ENCODE measurements at regions not wholly inside any gene's neighbourhood (a gene's known extent, or its start where the extent isn't known, plus 50 kb on each side); places are given as distances from the start of the nearest gene placed in this dataset.

DNA sequence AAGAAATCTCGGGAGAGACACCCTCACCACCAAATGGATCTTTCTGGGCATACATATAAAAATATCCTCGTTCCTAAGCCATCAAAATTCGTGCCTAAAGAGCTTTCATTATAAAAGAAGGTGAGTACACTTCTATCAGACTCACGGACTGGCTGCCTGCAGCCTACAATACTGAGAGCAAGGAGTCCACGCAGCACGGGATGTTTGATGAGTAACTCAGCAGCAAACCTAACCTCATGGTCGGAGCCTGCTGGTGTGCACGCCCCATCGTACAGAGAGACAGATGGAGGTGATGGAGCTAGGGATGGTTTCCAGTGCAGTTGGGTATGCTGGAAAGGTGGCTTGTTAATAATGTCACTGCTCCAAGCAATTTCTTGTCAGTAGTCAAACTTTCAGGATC, 256.2 kb downstream of the FIGN start:
- H3K4me3 ChIP-seq (ENCODE audit: low read depth, low read length) = no peak overlapping the region
- H3K27me3 ChIP-seq (ENCODE audit: control insufficient read depth, insufficient read depth, low read length) = no peaks in the 10 kb centered on the region
- no peak for DNase-seq (ENCODE audit: low read depth)
- no peaks in the 10 kb centered on the region for H3K36me3 ChIP-seq (ENCODE audit: control insufficient read depth, insufficient read depth, low read length)
- TF ChIP-seq, protein P1, sequence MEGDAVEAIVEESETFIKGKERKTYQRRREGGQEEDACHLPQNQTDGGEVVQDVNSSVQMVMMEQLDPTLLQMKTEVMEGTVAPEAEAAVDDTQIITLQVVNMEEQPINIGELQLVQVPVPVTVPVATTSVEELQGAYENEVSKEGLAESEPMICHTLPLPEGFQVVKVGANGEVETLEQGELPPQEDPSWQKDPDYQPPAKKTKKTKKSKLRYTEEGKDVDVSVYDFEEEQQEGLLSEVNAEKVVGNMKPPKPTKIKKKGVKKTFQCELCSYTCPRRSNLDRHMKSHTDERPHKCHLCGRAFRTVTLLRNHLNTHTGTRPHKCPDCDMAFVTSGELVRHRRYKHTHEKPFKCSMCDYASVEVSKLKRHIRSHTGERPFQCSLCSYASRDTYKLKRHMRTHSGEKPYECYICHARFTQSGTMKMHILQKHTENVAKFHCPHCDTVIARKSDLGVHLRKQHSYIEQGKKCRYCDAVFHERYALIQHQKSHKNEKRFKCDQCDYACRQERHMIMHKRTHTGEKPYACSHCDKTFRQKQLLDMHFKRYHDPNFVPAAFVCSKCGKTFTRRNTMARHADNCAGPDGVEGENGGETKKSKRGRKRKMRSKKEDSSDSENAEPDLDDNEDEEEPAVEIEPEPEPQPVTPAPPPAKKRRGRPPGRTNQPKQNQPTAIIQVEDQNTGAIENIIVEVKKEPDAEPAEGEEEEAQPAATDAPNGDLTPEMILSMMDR (IDR thresholded peaks at IDR 0.05; ENCODE audit: insufficient read depth, low read length, poor library complexity, severe bottlenecking) = no peak

DNA sequence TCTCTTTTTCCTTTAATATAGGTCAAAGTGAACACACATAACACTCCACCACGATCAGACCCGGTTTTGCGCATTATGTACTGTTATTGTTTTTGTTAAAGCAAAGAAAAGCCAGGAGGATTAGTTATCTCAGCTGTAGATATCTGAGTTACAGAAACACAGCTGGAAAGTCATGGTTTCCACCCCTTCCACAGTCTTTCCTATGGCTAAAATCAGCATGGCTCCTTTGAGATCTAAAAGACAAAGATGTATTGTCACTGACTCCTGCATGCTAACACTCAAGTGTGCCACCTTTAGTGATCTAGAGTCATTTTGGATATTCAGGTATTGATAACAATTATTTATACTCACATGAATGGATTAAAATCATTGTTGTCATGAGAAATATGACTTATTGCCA, 260.0 kb downstream of the FIGN start:
- DNase-seq (ENCODE audit: low read depth) = no peak
- Histone ChIP-seq H3K4me3 (ENCODE audit: low read depth, low read length) (no peak overlapping the region), H3K27me3 (ENCODE audit: control insufficient read depth, insufficient read depth, low read length) (no peaks in the 10 kb centered on the region), H3K36me3 (ENCODE audit: control insufficient read depth, insufficient read depth, low read length) (no peaks in the 10 kb centered on the region)
- TF ChIP-seq, protein P1 (IDR thresholded peaks at IDR 0.05; ENCODE audit: insufficient read depth, low read length, poor library complexity, severe bottlenecking) = no peak

DNA sequence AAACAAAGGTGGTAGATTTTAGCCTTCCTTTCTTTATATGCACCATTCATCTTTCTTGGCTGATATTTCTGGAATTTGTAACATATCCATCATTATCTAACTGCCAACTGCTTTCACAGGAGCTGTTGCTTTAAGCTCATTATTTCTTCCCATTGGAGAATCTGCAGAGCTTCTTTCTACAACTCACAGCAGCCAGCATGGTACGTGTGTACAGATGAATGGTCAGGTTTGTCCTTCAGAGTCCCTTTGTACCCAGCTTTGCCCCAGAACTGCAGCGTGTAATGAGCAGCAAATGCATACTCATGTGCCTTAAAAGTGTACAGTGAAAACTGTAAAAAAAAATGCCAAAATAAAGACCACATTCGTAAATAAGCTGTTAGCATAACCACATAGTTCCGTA, 260.9 kb downstream of the FIGN start:
- Histone ChIP-seq H3K27me3 (ENCODE audit: control insufficient read depth, insufficient read depth, low read length) (no peaks in the 10 kb centered on the region), H3K4me3 (ENCODE audit: low read depth, low read length) (no peak overlapping the region), H3K36me3 (ENCODE audit: control insufficient read depth, insufficient read depth, low read length) (no peaks in the 10 kb centered on the region)
- TF ChIP-seq, protein P1 (IDR thresholded peaks at IDR 0.05; ENCODE audit: insufficient read depth, low read length, poor library complexity, severe bottlenecking) = no peak
- DNase-seq (ENCODE audit: low read depth) = no peak

DNA sequence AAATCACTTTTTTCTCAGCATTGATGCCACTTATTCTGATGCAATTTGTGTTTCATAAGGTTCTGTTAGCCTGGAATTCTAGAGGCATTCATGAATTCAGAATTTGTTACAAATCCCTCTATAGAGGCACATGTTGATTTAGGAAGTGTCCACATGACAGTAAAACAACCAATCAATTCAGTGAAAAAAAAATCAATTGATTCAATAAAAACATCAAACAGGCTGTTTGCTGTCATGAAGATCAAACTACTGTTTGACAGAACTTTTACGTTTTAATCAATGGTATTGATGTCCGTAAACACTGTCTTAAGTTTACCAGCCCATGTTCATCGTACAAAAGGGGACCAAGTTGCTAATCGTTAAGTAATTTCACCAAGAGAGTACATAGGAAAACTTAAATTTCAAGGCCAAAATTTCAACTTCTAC, 261.5 kb downstream of the FIGN start:
- TF ChIP-seq, protein P1 (IDR thresholded peaks at IDR 0.05; ENCODE audit: insufficient read depth, low read length, poor library complexity, severe bottlenecking) = no peak

DNA sequence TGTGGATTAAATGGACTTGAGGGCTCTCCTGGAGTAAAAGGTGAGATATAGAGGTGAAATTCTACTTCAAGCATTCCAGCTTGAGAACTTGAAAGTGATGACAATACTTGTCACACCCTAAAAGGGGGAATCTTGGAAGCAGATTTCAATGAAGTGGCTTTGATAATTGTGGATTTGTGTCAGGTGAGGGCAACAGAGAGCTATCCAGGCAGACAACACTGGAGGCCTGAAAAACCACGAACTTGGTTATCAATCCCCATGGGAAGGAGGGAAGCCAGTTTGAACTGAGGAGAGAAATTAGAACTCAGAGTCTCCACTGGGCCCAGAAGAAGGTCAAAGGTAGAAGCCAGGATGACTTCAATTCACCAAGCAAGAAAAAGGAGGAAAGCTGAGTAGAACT, 263.9 kb downstream of the FIGN start:
- H3K4me3 ChIP-seq (ENCODE audit: low read depth, low read length) = no peak overlapping the region
- DNase-seq (ENCODE audit: low read depth) = no peak
- H3K27me3 ChIP-seq (ENCODE audit: control insufficient read depth, insufficient read depth, low read length) = no peaks in the 10 kb centered on the region
- H3K36me3 ChIP-seq (ENCODE audit: control insufficient read depth, insufficient read depth, low read length) = no peaks in the 10 kb centered on the region
- TF ChIP-seq, protein P1 (IDR thresholded peaks at IDR 0.05; ENCODE audit: insufficient read depth, low read length, poor library complexity, severe bottlenecking) = peak; percentile 48

More for the DNA sequence above, 261.5 kb downstream of the FIGN start:
- no peak overlapping the region for H3K4me3 ChIP-seq (ENCODE audit: low read depth, low read length)
- DNase-seq (ENCODE audit: low read depth) = no peak
- H3K27me3 ChIP-seq (ENCODE audit: control insufficient read depth, insufficient read depth, low read length) = no peaks in the 10 kb centered on the region
- no peaks in the 10 kb centered on the region for H3K36me3 ChIP-seq (ENCODE audit: control insufficient read depth, insufficient read depth, low read length)

DNA sequence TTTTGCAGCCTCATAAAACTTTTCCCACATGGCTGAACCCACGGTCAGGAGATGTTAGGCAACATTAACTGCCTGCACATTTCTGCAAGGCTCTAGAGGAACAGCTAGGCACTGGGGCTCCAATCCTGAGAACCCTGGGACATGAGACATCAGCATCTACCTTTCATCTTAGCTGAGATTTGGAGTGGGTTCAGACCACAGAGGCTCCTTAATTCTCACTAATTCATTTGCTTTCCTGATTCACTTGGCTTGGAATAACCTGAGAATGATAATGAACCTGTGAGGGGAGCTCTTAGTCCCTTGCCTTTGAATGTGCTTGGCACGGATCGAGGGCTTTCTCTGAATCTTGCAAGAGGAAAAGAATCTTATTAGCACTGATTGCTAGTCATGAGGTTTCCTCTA, 266.2 kb downstream of the FIGN start:
- H3K36me3 ChIP-seq (ENCODE audit: control insufficient read depth, insufficient read depth, low read length) = no peaks in the 10 kb centered on the region
- H3K27me3 ChIP-seq (ENCODE audit: control insufficient read depth, insufficient read depth, low read length) = no peaks in the 10 kb centered on the region
- peak; percentile 34 for DNase-seq (ENCODE audit: low read depth)
- no peak overlapping the region for H3K4me3 ChIP-seq (ENCODE audit: low read depth, low read length)
- TF ChIP-seq, protein P1 (IDR thresholded peaks at IDR 0.05; ENCODE audit: insufficient read depth, low read length, poor library complexity, severe bottlenecking) = no peak

Data from kidney epithelial cell (primary cell).